Hematopoietic multipotent progenitor cell treated with erythropoietin and hydrocortisone succinate and interleukin-3 and kit ligand, for 6 days (in vitro differentiated cells): ENCODE measurements at regions not wholly inside any gene's neighbourhood (a gene's known extent, or its start where the extent isn't known, plus 50 kb on each side); places are given as distances from the start of the nearest gene placed in this dataset.

ENCODE experiments used
- DNase-seq: peaks from one replicate; pipeline ENCODE4 v3.0.0-alpha.2; 2015

DNA sequence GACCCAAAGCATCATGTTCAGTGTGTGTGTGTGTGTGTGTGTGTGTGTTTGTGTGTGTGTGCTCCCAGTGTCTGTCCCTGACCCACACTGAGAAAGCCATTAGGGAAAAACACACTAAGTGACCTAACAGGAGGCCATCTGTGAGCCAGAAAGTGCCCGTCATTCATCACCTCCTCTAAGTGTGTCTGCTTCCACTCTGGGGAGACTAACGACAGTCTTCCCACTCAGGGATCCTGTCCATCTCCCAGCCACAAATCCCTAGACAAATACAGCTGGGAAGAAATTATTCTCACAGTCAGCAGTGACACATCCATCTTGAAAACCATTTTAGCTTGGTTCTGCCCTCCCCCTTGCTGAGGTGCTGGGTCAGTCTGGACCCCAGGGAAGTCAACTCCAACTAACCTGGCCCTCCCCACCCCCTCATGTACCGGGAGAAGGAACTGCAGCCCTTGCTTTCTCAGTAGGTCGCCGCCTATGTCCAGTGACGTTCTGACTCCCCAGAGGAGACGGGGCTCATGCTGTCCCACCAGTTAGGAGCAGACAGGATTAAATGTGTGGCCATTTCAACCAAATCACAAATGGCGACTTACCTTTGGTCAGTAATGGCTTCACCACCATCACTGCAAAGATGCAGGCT lies 296.5 kb upstream of the ZNF32 start:
- DNase-seq, result no peak

DNA sequence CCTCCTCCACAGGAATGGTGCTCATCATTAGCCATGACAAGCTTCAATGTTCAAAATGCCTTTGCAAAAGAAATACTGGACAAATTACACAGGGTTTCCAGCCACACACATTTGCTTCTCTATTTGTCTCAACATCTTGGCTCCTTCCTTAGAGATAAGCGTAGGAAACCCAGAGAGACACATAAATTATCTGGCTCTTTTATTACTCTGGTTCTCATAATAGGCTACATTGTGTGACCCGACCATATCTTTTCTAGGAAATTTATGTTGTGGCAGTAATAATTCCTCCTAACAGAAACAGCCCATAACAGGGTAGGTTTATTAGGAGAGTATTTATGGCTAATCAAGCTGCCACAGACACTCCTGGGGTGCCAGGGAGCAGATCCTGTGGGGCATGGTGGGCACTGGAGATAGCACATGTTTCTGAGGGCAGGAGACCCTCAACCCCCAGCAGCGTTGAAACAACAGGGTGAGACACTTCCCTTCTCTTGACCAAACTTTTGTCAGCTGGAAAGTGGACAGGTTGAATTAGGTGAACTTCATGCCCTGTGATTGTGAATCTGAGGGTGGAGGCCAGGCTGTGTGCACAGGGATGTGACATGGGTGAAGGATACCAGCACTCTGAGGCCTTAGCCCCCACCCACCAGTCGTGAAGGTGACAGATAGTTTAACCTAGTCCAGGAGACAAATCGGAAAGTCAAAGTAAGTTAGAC lies 295.9 kb upstream of the ZNF32 start:
- peak; percentile 41 for DNase-seq

DNA sequence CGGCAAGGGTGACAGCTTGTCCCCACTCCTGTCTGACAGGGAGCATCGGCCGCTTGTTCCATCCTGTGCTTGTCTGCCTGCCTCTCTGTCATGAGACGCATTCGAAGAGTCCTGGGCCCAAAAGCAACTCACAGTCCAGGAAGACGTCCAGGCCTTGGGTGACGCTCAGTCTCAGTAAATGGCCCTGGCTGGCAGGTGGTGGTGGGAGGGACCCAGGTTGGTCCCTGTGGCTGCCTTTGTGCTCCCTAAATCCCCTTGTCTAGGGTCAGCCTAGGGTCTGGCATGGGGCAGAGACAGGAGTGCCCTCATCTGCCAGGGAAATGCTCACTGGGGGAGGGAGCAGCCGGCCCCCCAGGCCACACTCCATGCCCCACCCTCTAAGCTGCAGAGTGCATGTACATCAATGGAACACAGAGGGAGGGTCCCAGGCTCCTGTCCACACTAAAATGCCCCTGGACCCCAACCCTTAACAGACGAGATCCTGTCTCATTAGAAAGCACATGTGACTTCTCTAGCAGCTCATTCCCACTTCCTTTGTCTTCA lies 295.2 kb upstream of the ZNF32 start:
- DNase-seq, result no peak

DNA sequence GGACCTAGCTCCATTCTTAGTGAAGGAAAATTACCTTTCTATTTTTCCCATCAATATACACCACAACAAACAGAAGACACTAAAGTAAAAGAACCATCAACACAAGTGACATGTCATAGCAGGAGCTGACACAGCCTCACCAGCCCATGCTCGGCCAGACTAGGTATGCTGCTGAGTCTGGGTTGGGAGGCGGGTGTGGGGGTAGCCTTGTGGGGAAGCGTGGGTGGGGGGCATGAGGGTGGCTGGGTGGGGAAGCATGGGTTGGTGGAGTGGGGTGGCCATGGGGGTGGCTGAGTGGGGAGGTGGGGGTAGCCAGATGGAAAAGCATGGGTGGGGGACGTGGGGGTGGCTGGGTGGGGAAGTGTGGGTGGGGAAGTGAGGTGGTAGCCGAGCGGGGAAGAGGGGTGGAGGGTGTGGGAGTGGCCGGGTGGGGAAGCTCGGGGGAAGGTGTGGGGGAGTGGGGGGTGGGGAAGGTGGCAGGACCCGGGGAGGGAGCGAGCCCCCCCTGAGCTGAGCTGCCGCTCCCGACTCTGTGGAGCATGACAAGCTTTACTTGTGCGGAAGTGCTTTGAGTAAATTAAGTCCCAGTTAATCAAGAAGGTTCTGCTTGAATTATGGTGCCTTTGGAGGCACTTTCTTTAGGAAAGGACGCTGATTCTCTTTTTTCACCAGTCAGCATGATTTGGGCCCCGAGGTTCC lies 294.6 kb upstream of the ZNF32 start:
- no peak for DNase-seq

DNA sequence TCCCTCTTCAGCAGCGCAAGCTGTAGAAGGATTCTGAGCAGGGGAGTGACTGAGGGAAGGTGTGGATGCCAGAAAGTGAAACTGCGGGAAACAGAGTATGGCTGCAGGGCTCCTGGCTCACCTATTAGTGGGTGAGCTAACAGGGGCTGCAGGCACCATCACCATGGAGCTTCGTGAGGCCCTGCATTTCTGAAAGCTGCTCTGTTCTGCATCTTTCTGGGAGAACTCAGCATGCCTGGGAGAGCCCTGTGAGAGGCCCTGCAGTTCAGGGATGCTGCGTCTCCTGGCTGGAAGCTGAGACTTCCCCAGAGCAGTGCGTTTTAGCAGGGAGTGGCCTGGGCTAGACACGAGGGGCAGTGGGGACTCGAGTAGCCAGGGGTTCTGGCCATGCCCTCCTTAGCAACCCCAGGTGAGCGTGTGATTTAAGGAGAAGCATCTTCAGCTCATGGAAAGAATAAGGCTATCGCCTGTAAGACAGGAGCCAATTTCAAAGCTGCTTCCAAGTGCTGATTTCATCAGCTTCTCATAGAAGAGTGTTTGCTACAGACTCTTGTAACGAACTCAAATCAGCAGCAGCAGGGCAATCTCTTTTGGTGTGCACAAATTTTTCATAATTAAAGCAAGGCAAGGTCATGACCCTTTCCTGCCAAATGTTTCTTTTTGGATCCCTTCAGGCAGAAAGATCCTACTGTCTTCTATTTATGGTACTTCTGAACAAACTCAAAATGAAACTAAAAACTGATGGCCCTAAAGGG lies 293.6 kb upstream of the ZNF32 start:
- DNase-seq, result no peak

DNA sequence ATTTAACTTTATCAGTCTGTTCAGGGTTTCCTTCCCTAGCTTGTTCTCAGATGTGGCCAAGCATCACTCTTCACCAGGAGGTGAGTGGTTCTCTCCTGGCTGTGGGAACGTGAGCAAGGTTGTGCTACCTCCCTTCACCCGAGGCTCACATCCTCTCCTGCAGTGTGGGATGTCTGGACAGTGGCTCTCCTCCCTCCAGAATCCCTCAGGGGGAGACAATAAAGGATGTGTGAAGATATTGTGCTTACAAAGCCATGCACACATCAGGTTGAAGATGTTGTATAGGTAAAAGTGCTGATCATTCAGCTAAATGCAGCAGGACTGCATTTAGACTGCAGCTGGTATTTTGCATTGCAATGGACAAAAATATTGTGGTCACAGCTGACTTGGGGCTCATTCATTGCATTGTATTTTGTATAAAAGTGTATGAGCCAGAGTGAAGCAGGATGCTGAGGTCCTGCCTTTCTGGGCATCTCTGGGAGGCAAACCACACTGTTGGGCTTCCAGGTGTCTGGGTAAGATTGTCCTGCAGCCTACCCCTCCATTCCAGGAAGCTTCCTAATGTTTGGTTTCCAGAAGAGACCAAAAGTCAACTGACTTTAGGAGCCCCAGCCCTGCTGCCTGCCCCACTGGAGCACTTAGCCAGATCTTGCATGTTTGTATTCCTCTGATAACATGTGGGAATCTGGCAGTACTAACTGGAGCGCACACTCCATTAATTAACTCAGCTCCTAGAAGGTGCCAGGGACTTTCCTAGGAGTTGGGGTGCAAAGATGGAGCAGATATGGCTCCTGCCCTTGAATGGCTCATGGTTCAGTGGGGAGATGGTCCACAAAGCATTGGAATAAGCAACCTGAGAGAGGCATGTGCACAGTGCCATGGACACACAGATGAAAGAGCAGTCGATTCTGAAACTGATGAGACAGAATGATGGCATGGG lies 292.5 kb upstream of the ZNF32 start:
- no peak for DNase-seq

DNA sequence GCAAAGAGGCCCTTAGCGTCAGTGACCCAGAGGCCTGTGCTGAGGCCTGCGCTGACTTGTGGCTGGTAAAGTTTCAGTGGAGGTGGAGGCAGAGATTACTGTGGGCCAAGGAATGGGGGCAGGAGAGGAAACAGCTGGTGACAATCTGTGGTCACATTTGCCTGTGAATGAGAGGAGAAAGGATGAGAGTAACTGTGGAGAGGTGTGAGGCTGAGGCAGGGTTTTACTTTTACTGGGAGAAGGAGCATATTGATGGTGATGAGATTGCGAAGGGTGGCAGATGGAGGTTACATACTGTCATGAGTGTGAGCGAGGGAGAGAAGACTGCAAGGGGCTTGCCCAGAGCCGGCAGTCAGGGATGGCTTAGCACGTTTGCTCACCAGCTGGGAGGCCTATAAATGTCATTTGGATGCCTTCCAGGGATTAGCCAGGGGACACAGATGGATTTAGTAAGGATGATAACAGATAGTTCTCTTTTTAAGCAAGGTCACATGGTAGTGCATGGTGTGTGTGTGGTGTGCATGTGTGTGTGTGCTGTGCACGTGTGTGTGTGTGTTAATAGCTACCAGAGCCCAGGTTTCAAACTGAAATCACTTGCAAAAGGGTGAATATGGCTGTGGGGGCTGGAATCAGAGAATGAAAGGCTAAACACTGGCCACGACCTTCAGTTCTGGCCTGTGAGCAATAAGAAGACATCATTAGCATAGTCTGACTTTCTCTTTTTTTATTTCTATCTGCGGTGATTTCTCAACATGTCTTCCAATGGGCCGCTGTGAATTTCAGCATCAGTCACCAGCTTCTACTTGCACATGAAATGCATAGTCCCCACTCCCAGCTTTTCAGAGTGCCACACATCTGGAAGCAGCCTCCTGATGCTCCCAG lies 291.5 kb upstream of the ZNF32 start:
- no peak for DNase-seq

DNA sequence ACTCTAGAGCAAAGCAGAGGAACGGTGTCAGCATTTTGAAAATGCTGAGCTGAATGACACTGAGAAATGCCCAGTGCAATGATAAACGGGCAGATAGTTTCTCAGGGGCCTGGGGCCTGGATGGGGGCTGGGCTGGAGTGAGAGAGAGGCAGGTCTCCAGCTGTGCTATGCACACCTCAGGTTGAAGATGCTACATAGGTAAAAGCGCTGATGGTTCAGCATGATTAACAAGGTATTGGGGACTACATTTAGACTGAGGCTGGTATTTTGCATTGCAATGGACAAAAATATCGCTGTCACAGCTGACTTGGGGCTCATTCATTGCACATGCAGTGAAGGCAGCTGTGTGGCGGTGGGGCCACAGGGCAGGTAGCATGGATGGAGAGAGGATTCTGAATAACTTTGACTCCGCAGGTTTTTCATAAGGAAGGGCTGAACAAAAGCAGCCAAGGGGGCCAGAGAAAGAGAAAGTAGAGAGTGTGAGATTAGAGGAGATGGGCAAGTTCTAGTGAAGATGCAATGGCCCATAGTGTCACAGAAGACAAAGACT lies 290.8 kb upstream of the ZNF32 start:
- no peak for DNase-seq

DNA sequence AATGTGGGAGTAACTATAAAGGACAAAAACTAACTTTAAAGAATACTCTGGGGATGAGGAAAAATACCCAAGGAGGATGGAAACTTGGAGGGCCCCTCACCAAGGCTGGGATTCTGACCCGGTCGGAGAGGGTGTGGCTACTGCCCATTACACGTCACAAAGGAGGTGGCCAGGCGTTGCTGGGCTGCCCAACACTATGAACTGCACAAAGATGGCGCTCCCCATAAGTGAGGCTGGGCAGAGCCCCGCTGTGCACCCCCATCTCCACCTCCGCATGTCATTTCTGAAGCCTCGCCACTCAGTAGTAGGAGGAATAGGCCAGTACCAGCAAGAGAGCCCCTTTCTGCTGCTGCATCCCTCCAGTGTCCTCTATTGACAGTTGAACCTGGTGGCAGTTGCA lies 290.1 kb upstream of the ZNF32 start:
- DNase-seq, result no peak

DNA sequence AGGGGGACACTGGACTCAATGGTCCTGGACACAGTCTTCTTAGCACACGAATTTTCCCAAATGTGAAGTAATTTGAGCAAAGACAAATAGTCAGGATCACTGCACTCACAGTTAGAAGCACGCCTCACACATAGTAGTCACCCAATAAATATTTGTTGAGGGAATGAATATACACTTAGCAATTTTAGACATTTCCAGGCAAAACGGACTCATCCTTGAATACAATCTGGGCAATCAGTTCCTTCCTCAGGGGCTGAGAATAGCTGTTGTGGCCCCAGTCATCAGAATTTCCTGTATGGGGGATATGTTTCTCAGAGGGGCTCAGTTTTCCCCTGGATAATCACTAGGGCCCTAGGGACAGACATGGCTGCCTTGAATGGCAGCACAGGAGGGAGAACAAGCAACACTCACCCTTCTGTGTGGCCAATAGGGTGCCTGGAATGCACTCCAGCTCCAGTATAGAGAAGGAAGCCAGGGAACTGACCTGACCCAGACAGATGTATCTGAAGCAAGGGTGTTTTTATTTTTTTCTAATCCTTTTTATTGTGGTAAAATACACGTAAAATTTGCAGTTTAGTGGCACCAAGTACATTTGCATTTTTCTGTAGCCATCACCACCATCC lies 282.7 kb upstream of the ZNF32 start:
- no peak for DNase-seq

DNA sequence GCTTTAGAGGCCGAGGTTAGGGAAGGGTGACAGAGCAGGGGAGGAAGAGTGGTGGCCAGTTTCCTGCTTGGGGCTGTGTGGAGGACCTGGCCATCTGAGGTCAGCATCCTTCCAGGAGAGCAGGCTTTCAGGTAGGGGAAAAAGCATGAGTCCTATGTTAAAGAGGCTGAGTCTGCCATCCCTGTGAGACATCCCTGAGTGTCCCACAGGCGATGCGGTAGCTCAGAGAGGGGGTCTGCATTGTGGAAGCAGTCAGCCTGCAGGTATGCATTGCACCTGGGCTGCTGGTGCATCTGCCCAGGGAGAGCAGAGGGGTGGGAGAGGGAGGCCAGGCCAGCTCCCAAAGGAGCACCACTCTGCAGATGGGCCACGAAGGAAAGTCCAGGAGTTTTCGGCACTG lies 282.1 kb upstream of the ZNF32 start:
- no peak for DNase-seq

DNA sequence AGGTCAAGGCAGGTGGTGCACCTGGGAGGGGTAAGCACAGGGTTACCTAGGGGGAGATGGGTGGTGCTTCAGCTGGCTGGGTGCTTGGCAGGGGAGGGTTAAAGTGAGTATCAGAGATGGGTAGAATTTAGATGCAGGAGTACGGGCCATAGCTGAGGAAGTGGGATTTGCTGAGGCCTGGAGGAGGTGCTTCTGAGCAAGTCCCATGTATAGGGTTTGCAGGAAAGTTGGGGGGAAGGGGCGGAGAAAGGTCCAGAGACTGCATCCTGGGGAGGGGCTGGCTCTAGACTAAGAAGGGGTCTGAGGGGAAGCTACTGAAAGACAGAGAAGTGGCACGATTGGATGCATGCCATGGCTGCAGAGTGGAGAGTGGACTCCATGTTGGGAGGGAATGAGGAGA lies 281.6 kb upstream of the ZNF32 start:
- no peak for DNase-seq

DNA sequence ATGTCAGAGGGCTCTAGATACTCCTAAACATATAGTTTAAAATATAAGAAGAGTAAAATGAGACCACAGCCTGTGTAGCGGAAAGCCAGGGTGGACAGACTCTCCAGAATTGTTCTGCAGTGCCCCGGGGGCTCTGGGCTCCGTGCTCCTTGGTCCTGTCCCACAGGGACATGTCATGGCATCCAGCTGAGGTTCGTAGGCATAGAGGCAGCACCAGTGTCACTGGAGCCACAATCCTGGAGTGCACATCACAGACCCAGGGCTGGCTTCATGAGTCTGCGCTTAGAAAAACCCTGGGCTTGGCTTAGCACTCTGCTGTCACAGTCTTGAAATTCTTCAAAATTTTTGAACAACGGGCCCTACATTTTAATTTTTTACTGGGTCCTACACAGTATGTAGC lies 280.4 kb upstream of the ZNF32 start:
- DNase-seq, result no peak

DNA sequence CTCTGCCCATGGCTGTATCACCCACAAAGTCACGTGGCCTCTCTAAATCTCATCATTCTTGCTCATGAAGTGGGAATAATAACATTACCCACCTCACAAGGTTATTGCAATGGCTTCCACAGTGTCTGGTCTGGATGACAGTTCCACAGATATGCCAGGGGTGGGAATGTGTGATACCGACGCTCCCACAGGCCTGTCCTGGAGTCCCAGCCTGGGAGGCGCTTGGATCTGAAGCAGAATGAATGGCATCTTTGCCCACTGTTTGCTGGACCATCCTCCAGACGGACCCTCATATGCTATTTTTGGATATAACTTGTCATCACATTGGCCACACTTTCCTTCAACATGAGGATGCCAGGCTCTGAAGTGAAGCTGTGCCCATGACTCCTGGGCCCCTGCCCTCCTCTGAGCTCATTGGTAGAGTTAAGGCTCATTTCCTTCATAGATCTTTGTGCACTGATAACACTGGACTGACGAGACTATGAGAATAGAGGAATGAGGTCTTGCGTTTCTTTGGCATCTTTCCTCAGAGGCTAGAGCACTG lies 279.8 kb upstream of the ZNF32 start:
- DNase-seq, result no peak

DNA sequence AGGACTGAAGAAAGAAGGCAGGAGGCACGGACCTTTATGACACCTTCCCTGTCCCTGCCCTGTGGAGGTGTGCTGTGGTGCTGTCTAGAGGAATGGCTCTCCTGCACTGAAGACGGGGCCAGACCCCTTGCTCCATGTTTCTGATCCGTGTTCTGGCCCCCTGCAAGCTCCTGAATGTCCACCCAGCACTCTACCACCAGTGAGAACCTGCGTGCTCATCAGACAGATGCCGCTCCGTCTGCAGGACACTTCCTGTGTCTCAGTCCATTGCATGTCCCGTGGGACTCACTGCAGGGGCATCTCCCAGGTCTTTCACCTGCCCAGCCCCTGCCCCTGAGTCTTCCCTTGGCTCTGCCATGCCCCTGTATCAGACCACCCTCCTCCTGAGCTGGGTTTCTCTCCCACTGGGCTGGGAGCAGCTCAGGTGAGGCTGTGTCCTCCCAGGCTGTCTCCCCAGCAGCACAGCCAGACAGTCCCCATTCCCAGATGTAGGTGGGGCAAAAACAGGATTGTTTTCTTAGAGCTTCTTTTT lies 278.3 kb upstream of the ZNF32 start:
- no peak for DNase-seq

DNA sequence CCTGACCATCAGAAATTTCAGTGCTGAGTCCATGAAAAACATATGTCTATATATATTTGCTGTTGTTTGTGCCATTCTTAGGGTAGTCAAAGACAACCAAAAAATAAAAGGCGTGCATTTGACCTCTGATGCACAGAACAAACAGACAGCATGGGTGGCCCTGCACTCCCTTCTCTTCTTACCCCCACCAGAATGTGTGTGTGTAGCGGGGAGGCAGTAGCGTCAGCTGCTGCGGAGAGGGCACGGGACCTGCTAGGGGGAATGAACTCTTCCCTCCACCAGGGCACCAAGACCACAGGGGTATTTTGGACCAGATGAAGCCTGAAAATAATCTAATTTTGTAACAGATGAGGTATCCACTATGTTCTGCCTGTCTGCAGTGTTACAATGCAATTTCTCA lies 277.7 kb upstream of the ZNF32 start:
- no peak for DNase-seq

DNA sequence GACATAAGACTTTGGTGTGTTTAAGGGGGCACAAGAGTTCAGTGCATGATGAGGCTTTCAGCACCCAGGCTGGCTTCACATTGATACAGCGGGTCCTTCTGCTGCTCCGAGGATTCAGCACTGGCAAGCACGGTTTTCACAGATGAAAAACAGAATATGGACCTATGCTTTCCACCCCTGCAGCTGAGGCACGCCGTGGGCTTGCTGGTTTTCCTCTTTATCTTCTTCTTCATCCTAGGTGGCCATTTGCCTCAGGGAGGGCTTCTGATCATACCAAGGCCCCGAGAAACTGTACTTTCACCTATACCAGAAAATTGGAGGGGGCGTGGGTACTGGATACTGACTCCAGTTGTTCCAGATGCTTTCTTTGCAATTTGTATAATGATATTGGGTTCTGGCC lies 277.1 kb upstream of the ZNF32 start:
- no peak for DNase-seq

DNA sequence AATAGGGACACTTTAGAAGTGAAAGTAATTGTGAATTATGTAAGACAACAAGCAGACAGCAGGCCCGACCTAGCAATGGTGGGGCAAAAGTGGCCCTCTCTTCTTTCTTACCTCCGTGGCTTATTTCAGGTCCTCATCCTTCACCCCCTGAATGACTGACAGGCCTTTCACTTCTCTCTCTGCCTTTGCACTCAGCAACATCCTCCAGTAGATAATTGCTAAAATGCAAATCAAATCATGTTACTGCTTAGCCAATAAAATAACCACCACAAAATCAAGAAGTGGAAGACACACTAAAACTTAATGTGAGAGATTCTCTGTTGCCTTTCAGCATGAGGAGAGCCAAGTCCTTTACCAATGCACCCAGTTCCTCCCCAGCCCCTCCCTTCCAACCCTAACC lies 274.6 kb upstream of the ZNF32 start:
- no peak for DNase-seq
